ENCODE measurements at regions not wholly inside any gene's neighbourhood (a gene's known extent, or its start where the extent isn't known, plus 50 kb on each side); places are given as distances from the start of the nearest gene placed in this dataset.

- TF ChIP-seq, protein P1, sequence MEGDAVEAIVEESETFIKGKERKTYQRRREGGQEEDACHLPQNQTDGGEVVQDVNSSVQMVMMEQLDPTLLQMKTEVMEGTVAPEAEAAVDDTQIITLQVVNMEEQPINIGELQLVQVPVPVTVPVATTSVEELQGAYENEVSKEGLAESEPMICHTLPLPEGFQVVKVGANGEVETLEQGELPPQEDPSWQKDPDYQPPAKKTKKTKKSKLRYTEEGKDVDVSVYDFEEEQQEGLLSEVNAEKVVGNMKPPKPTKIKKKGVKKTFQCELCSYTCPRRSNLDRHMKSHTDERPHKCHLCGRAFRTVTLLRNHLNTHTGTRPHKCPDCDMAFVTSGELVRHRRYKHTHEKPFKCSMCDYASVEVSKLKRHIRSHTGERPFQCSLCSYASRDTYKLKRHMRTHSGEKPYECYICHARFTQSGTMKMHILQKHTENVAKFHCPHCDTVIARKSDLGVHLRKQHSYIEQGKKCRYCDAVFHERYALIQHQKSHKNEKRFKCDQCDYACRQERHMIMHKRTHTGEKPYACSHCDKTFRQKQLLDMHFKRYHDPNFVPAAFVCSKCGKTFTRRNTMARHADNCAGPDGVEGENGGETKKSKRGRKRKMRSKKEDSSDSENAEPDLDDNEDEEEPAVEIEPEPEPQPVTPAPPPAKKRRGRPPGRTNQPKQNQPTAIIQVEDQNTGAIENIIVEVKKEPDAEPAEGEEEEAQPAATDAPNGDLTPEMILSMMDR (IDR thresholded peaks at IDR 0.05), result no peak
- no peak for TF ChIP-seq ZFX (IDR thresholded peaks at IDR 0.05; ENCODE audit: borderline replicate concordance)
These were observed 108.4 kb upstream of the FGF10 start for GRCh38 chr5:44497606-44498005.

Measured in 22Rv1 (cell line).